Ovary (tissue), 7 donors: ENCODE measurements at regions not wholly inside any gene's neighbourhood (a gene's known extent, or its start where the extent isn't known, plus 50 kb on each side); places are given as distances from the start of the nearest gene placed in this dataset.

ENCODE experiments used
- DNase-seq, 5 donors: peaks; one replicate each; pipeline ENCODE4 v3.0.0-alpha.2; 2019 to 2020
- H3K27ac ChIP-seq, 2 donors: fragments of 200-600 bp; one replicate each; pipeline versions ENCODE4 v1.5.1 to v1.8.0; 2019 to 2022
- H3K27me3 ChIP-seq: fragments of 200-600 bp; one replicate; pipeline ENCODE4 v1.8.0; 2022
- H3K36me3 ChIP-seq: fragments of 200-600 bp; sonication (generic); one replicate; pipeline ENCODE4 v1.5.1; 2019
- H3K4me1 ChIP-seq: one replicate; pipeline ENCODE4 v1.8.1; 2013; ENCODE audit warnings: mild to moderate bottlenecking, moderate library complexity; ENCODE audit not compliant: insufficient read depth
- H3K4me3 ChIP-seq: fragments of 200-600 bp; sonication (generic); one replicate; pipeline ENCODE4 v1.5.1; 2017
- H3K9me3 ChIP-seq, 2 donors: fragments of 200-600 bp in 1 of 2; sonication (generic) in 1 of 2; one replicate each; pipeline versions ENCODE4 v1.5.1 to v1.8.1; 2013 to 2019; ENCODE audit warnings: mild to moderate bottlenecking in 1 of 2, moderate library complexity in 1 of 2
- CTCF ChIP-seq, 3 donors: fragments of 450-650 bp in 2 of 3; fragments of 200-600 bp in 1 of 3; IDR thresholded peaks; one replicate each; pipeline versions ENCODE4 v1.5.1 to v1.8.0; 2016 to 2022; ENCODE audit warnings: antibody characterized with exemption in 3 of 3, mild to moderate bottlenecking in 1 of 3
- EP300 ChIP-seq: sonication (generic); formaldehyde crosslinking; IDR thresholded peaks from one replicate; pipeline ENCODE4 v1.6.1; 2017; ENCODE audit warnings: antibody characterized with exemption
- POLR2A ChIP-seq: fragments of 450-650 bp; IDR thresholded peaks from one replicate; pipeline ENCODE4 v1.6.1; 2017; ENCODE audit warnings: antibody characterized with exemption, mild to moderate bottlenecking, moderate library complexity
- WGBS, 3 donors: extraction: QIAGEN DNeasy Blood & Tissue Kit in 1 of 3; methylation state at CpG; one replicate each; pipeline versions ENCODE4 v1.1.5 to v1.1.7; 2013 to 2017; 5-methylcytosine and 5-hydroxymethylcytosine counted together
- intact Hi-C, 4 donors: fragments of 100-400 bp; cut with DNase I; formaldehyde crosslinking; loops; one replicate each; pipeline versions ENCODE4 v1.11.0 to v1.15.1; 2022 to 2023
- donor health status: DM: no; HTN: no; CAD: no; lungs with moderate emphysema.
- donor health status: DM: no; HTN: no; CAD: no.
- donor health status: Bipolar disorder and iron deficiency.
- donor health status: DM: no; HTN: no; CAD: no.
- donor health status: DM: yes; HTN: yes; CAD: no.

- TF ChIP-seq CTCF (IDR thresholded peaks at IDR 0.05) (no peak), POLR2A (no peak), EP300 (no peak)
- Histone ChIP-seq H3K4me1 (no peaks in the 10 kb centered on the region), H3K36me3 (no peaks in the 10 kb centered on the region), H3K4me3 (no peak overlapping the region), H3K9me3 (no peaks in the 10 kb centered on the region), H3K27me3 (no peaks in the 10 kb centered on the region), H3K27ac (no peak overlapping the region)
- intact Hi-C loops, result no loop called here
- WGBS, 3 donors, result 83 to 93% (median 83%) methylated on average over 8 to 9 of the region's 9 CpGs
- DNase-seq, result no peak
These were observed 64.2 kb upstream of the ATP12A start for GRCh38 chr13:24615911-24616472.

- Histone ChIP-seq H3K4me3 (no peak overlapping the region), H3K27me3 (no peaks in the 10 kb centered on the region), H3K9me3 (no peaks in the 10 kb centered on the region), H3K4me1 (no peaks in the 10 kb centered on the region), H3K27ac (no peak overlapping the region), H3K36me3 (no peaks in the 10 kb centered on the region)
- DNase-seq, result no peak
- intact Hi-C loops, result no loop called here
- TF ChIP-seq EP300 (no peak), CTCF (IDR thresholded peaks at IDR 0.05) (no peak), POLR2A (no peak)
- WGBS, 3 donors, result 92 to 95% (median 94%) methylated on average over 4 of the region's 4 CpGs
These were observed 63.7 kb upstream of the ATP12A start for GRCh38 chr13:24616514-24616913.

GRCh38 chr13:24617256-24618010 lies 62.8 kb upstream of the ATP12A start:
- Histone ChIP-seq H3K27ac (no peak overlapping the region), H3K4me3 (no peak overlapping the region), H3K27me3 (no peaks in the 10 kb centered on the region), H3K4me1 (no peaks in the 10 kb centered on the region), H3K36me3 (no peaks in the 10 kb centered on the region), H3K9me3 (no peaks in the 10 kb centered on the region)
- DNase-seq, result no peak
- intact Hi-C loops, result no loop called here
- no peak for TF ChIP-seq EP300
- no peak for TF ChIP-seq POLR2A
- TF ChIP-seq CTCF (IDR thresholded peaks at IDR 0.05), result no peak
- WGBS, 3 donors, result 82 to 83% (median 83%) methylated on average over 12 of the region's 12 CpGs

GRCh38 chr13:24618011-24618955 lies 61.9 kb upstream of the ATP12A start:
- TF ChIP-seq POLR2A (no peak), CTCF (IDR thresholded peaks at IDR 0.05) (no peak), EP300 (no peak)
- Histone ChIP-seq H3K27ac (no peak overlapping the region), H3K36me3 (no peaks in the 10 kb centered on the region), H3K27me3 (no peaks in the 10 kb centered on the region), H3K4me1 (no peaks in the 10 kb centered on the region), H3K9me3 (no peaks in the 10 kb centered on the region), H3K4me3 (no peak overlapping the region)
- no peak for DNase-seq
- intact Hi-C loops, result no loop called here
- WGBS, 3 donors, result 73 to 83% (median 76%) methylated on average over 15 of the region's 15 CpGs
